Coronary artery (tissue), 2 donors: ENCODE measurements at regions not wholly inside any gene's neighbourhood (a gene's known extent, or its start where the extent isn't known, plus 50 kb on each side); places are given as distances from the start of the nearest gene placed in this dataset.
A peak's percentile ranks its signal among the peaks of the same experiment; 100 is the strongest.

ENCODE experiments used
- DNase-seq: peaks from one replicate; pipeline ENCODE4 v3.0.0-alpha.2; 2017; ENCODE audit warnings: low spot score
- H3K27ac ChIP-seq, 2 donors: fragments of 200-600 bp; sonication (generic); one replicate each; pipeline ENCODE4 v1.5.1; 2016 to 2019
- H3K4me3 ChIP-seq: fragments of 200-600 bp; sonication (generic); 2 replicates; pipeline ENCODE4 v1.5.1; 2016; ENCODE audit warnings: mild to moderate bottlenecking, moderate library complexity
- CTCF ChIP-seq: fragments of 200-600 bp; sonication (generic); IDR thresholded peaks from one replicate; pipeline ENCODE4 v1.5.1; 2019; ENCODE audit warnings: antibody characterized with exemption

DNA sequence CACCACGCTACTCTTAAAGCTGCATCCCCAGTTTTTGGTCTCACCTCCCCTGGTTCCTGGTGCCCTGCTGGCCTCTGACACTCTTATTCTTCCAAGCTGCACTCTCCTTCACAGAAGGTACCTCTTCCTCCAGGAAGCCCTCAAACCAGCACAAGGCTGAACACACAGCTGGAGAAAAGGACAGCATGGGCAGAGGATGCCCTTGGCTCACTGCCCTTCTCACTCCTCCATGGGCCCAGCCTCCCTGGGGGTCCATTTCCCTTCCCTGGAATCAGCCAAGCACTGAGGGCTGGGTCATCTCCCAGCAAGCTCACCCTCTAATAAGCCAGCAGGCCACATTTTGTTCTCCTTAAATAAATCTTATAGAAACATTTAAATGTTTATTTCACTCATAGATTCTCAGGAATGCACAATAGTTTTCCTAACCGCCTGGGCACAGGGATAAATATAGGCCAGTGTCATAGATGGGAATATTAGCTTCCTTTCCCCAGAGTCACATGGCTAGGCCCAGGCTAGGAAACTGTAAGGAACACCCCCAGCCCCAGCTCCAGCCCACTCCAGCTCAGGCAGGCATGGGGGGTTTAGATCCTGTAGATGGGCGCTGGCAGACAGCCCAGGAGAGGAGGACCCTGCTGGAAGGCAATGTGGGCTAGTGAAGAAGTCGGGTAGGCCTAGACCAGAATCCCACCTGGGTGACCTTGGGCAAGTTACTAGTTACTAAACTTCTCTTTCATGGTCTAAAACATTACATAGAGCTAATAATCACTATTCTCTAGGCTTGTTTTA lies 51.5 kb downstream of the IRAG1 start:
- H3K4me3 ChIP-seq = no peak overlapping the region
- no peak for TF ChIP-seq CTCF
- no peak for DNase-seq
- H3K27ac ChIP-seq = peak overlapping the region; percentile 69 to 82

DNA sequence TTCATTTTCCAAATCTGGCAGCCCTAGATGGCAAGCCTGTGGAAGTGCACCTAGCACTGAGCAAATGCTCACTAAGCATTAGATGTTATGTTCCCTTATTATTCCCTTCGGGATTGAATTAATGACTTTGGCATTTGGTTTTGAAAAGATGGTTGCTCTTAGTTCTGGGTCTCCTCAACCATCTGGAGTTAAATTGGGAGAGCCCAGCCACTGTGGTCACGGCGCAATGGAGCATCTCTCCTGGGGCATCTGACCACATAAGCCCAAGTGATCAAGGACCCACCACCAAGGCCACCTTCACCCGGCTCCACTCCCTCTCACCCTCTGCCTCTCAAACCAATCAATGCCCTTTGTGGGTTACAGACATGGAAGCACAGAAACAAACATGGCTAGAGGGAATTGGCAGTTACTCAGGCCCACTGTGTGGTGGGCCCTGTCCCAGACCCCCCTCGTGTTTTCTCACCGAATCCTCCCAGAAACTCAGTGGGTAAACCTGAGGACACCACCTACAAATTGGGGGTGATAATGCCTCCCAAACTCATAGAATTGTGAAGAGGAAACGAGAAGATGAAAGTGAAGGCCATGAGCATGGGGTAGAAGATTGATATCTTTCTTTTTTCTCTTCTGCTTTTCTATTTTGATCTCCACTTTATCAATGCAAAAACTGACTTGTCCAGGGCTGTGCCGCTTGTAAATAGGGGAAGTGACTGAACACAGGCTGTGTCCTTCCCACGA lies 52.2 kb downstream of the IRAG1 start:
- DNase-seq = no peak
- no peak for TF ChIP-seq CTCF
- Histone ChIP-seq H3K27ac (peak overlapping the region; percentile 69 to 82), H3K4me3 (no peak overlapping the region)

DNA sequence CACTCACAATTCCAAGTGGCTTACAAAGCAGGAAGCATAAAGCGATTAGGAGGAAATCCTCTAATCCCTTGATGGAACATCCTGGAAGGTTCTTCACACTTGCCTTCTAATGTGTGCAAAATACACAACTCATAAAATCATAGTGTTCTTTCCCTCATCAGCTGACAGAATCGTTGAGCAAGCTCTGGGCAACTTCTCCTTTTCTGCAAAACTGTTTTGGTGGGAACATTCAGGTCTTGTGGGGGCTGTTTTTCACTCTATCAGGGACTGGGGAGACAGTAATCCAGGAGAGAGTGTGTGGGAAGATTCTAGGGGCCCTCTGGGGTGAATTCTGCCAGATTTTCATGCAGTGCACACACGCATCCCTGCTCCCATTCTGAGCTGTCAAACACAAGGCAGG lies 53.2 kb downstream of the IRAG1 start:
- peak overlapping the region; percentile 69 to 82 for H3K27ac ChIP-seq
- DNase-seq = no peak
- no peak for TF ChIP-seq CTCF
- H3K4me3 ChIP-seq = no peak overlapping the region

GRCh38 chr11:10639350-10639749 lies 54.2 kb downstream of the IRAG1 start:
- no peak for DNase-seq
- no peak for TF ChIP-seq CTCF
- Histone ChIP-seq H3K4me3 (no peak overlapping the region), H3K27ac (peak overlapping the region; percentile 60 to 82)

DNA sequence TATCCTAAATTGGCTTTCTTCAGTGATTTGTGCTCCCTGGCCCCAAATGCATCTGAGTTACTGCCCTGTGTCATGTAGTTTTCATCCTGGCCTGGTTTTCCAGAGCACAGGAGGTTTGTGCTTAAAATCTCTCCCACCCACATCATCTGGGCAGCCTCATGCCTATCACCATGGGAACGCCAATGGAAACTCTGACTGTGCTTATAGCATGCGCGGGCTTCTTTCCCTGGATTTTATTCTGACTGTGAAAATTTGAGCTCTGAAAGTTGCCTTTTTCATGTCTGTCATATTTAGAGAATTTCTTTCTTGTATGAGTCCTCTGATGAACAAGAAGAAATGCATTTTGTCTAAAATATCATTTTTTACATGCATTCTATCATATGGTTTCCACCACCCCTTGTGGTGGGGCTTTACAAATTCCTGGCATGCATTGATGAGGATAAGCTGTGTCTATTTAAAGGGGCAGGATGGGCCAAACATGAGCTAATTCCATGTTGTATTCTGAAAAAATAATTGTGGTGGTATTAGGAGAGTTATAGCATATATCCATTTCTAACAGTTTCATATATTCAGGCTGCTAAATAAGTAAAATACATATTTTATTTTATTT lies 55.1 kb downstream of the IRAG1 start:
- DNase-seq = no peak
- TF ChIP-seq CTCF = no peak
- Histone ChIP-seq H3K4me3 (no peak overlapping the region), H3K27ac (peak overlapping the region; percentile 60 to 82)

DNA sequence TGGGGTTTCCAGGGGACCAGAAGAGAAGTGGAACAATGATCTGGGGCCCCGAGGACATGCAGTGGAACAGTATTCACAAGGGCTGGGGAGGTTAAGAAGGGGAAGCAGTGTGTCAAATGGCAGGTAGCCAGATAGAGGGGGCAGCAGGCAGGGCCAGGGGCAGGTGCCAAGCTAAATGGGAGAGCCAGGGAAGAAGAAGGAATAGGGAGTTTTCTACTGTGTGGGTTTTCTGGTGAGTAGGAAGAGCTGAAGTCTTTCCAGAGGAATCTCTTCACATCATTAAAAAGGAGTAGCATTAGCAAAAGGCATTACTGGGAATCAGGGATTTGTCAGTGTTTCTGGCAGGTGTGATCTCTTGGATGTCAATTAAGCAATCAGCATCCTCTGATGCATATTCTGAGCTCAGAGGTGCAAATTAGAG lies 55.8 kb downstream of the IRAG1 start:
- no peak overlapping the region for H3K4me3 ChIP-seq
- TF ChIP-seq CTCF = no peak
- H3K27ac ChIP-seq = peak overlapping the region; percentile 60 to 72
- DNase-seq = no peak
